GM23248 (cell line): ENCODE measurements at regions not wholly inside any gene's neighbourhood (a gene's known extent, or its start where the extent isn't known, plus 50 kb on each side); places are given as distances from the start of the nearest gene placed in this dataset.
A peak's percentile ranks its signal among the peaks of the same experiment; 100 is the strongest.

Experiments used
- DNase-seq: peaks from one replicate; pipeline ENCODE4 v3.0.0-alpha.2; 2015
- H2AFZ ChIP-seq: fragments of 200-600 bp; sonication (generic); 2 replicates; pipeline ENCODE4 v1.6.1; 2016; ENCODE audit warnings: antibody characterized with exemption
- H3F3A ChIP-seq: fragments of 200-600 bp; sonication (generic); 2 replicates; pipeline ENCODE4 v1.6.1; 2016; ENCODE audit warnings: mild to moderate bottlenecking, antibody characterized with exemption, mixed run types; ENCODE audit not compliant: insufficient read depth
- H3K27ac ChIP-seq: fragments of 200-600 bp; sonication (generic); 2 replicates; pipeline ENCODE4 v1.5.1; 2016; ENCODE audit warnings: mild to moderate bottlenecking
- H3K27me3 ChIP-seq: fragments of 200-600 bp; sonication (generic); replicated peaks from 2 replicates; pipeline ENCODE4 v1.6.1; 2016; ENCODE audit warnings: mild to moderate bottlenecking; ENCODE audit not compliant: insufficient read depth
- H3K36me3 ChIP-seq: fragments of 200-600 bp; sonication (generic); 2 replicates; pipeline ENCODE4 v1.6.1; 2016; ENCODE audit warnings: low read depth, mild to moderate bottlenecking
- H3K4me1 ChIP-seq: fragments of 200-600 bp; sonication (generic); 2 replicates; pipeline ENCODE4 v1.6.1; 2016; ENCODE audit warnings: mild to moderate bottlenecking; ENCODE audit not compliant: insufficient read depth
- H3K4me2 ChIP-seq: fragments of 200-600 bp; sonication (generic); one replicate; pipeline ENCODE4 v1.6.1; 2016; ENCODE audit warnings: mild to moderate bottlenecking; ENCODE audit not compliant: unreplicated experiment
- H3K4me3 ChIP-seq: fragments of 200-600 bp; sonication (generic); 2 replicates; pipeline ENCODE4 v1.5.1; 2016; ENCODE audit warnings: mild to moderate bottlenecking
- H3K79me2 ChIP-seq: fragments of 200-600 bp; sonication (generic); 2 replicates; pipeline ENCODE4 v1.6.1; 2016; ENCODE audit warnings: mild to moderate bottlenecking; ENCODE audit not compliant: insufficient read depth
- H3K9ac ChIP-seq: fragments of 200-600 bp; sonication (generic); 2 replicates; pipeline ENCODE4 v1.6.1; 2016; ENCODE audit warnings: mild to moderate bottlenecking
- H3K9me2 ChIP-seq: fragments of 200-600 bp; sonication (generic); 2 replicates; pipeline ENCODE4 v1.6.1; 2016; ENCODE audit warnings: mixed run types, mild to moderate bottlenecking, moderate library complexity; ENCODE audit not compliant: insufficient read depth
- H3K9me3 ChIP-seq: fragments of 200-600 bp; sonication (generic); one replicate; pipeline ENCODE4 v1.6.1; 2017; ENCODE audit warnings: low read depth
- H4K20me1 ChIP-seq: fragments of 200-600 bp; sonication (generic); 2 replicates; pipeline ENCODE4 v1.6.0; 2016; ENCODE audit not compliant: insufficient read depth
- EZH2 ChIP-seq: fragments of 200-600 bp; sonication (generic); IDR thresholded peaks from 2 replicates; pipeline ENCODE4 v1.6.1; 2018; ENCODE audit warnings: antibody characterized with exemption, mild to moderate bottlenecking; ENCODE audit not compliant: insufficient read depth, poor library complexity, severe bottlenecking
- EZH2phosphoT487 ChIP-seq: fragments of 200-600 bp; sonication (generic); IDR thresholded peaks from 2 replicates; pipeline ENCODE4 v1.6.1; 2018; ENCODE audit warnings: antibody characterized with exemption, moderate library complexity, mild to moderate bottlenecking, low read depth; ENCODE audit not compliant: insufficient read depth
- WGBS, 2 experiments: methylation state at CpG; one replicate each; pipeline ENCODE4 v1.1.6; 2015 to 2017; ENCODE audit warnings: low lambda C conversion rate in 2 of 2, low coverage in 1 of 2; ENCODE audit errors: missing lambda C conversion rate in 2 of 2; 5-methylcytosine and 5-hydroxymethylcytosine counted together
- in situ Hi-C: fragments of 300-500 bp; cut with MboI; formaldehyde crosslinking; loops from 2 replicates; pipeline ENCODE4 v1.15.0; 2020

DNA sequence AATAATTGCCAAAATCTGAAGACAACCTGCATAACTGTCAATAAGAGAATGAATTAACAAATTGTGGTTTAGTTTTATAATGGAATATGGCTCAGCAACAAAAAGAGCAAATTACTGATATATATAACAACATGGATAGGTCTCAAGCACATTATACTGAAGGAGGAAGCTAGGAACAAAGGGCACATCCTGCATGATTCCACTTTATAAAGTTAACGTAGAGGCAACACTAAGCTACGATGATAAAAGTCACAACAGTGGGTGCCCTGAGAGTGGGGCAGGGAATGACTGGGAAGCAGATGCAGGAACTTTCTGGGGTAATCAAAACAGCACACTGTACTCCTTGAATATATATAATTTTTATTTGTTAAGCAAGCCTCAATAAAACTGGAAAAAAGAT lies 165.2 kb downstream of the RMI1 start:
- no peak overlapping the region for H3K4me2 ChIP-seq
- 94 to 98% methylated on average over 2 of the region's 2 CpGs for WGBS, 2 experiments
- peaks cover 19% of the 10 kb centered on the region for H3F3A ChIP-seq
- H2AFZ ChIP-seq, result no peak overlapping the region
- H4K20me1 ChIP-seq, result no peaks in the 10 kb centered on the region
- DNase-seq, result no peak
- no peak overlapping the region for H3K4me3 ChIP-seq
- no peaks in the 10 kb centered on the region for H3K9me3 ChIP-seq
- peaks cover 21% of the 10 kb centered on the region for H3K4me1 ChIP-seq
- in situ Hi-C loops, result no loop called here
- no peaks in the 10 kb centered on the region for H3K9me2 ChIP-seq
- H3K9ac ChIP-seq, result no peak overlapping the region
- H3K27ac ChIP-seq, result no peak overlapping the region
- H3K79me2 ChIP-seq, result no peaks in the 10 kb centered on the region
- peaks cover 15% of the 10 kb centered on the region for H3K27me3 ChIP-seq
- no peaks in the 10 kb centered on the region for H3K36me3 ChIP-seq
- no peak for TF ChIP-seq EZH2
- TF ChIP-seq EZH2phosphoT487, result no peak

DNA sequence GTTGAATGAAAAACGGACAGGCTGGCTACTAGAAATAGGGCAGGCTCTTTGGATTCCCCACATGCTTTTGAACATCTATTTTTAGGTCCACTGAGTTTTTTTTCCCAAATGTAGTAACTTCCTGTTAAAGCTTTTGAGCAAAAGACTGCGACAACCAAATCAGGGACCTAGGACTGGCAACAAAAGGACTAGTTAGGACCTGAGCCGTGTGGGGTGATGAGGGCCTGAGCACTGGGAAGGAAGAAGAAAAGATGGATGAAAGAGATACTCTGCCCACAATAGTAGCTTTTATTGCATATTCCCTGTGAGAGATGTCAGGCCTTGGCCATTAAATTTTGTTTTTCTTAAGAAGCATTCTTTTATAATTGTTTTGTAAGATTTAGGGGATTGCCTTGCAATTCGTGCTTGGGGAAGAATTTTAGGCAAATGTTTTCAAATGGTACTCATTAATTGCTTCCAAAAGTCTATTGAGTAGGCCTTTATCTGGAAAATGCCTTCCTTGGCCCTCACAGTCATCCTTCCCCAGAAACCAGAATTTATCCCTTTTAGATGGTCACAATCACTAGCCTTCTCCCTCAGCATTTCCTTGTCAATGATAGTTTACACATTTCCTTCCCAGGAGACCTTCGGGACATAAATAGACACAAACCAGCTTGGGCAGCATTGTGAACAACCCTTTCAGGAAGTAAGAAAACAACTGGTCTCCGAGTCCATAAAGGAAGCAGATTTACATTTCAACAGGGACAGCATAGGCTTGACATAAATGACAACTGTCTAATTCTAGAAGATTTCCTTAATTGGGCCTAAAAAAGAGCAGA lies 166.5 kb downstream of the RMI1 start:
- Histone ChIP-seq H3K4me3 (no peak overlapping the region), H3K4me1 (peaks cover 18% of the 10 kb centered on the region), H3K36me3 (no peaks in the 10 kb centered on the region), H3K9me2 (no peaks in the 10 kb centered on the region), H3K27ac (peak overlapping the region; percentile 64), H3K27me3 (0 out of 2 replicates have a peak, but pooled peaks cover 2% of the 10 kb centered on the region), H3K4me2 (peak overlapping the region; percentile 49), H4K20me1 (no peaks in the 10 kb centered on the region), H3K79me2 (no peaks in the 10 kb centered on the region), H3F3A (peaks cover 19% of the 10 kb centered on the region), H3K9ac (peak overlapping the region; percentile 28), H2AFZ (peak overlapping the region; percentile 93), H3K9me3 (no peaks in the 10 kb centered on the region)
- TF ChIP-seq EZH2, result no peak
- no peak for TF ChIP-seq EZH2phosphoT487
- in situ Hi-C loops, result no loop called here
- DNase-seq, result peak; percentile 48
- 16 to 19% methylated on average over 6 of the region's 6 CpGs for WGBS, 2 experiments

DNA sequence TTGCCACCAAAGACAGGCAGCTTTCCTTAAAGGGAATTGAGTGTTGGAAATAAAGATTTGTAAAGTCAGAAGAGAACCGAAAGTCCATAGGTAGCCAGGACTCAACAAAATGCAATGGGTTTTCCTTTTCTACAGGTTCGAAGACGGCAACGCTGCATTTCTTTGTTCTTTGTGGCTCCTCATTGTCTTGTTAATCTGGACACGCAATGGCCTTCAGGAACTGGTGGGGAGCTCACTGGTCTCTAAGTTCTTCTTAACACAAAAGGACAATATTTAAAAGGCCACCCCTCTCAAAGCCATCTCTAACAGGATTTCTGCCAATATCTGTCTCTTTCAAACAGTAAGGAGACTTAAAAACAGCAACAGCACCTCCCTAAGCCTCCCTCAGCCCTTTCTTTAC lies 170.6 kb downstream of the RMI1 start:
- 95 to 97% methylated on average over 5 of the region's 5 CpGs for WGBS, 2 experiments
- in situ Hi-C loops, result no loop called here

DNA sequence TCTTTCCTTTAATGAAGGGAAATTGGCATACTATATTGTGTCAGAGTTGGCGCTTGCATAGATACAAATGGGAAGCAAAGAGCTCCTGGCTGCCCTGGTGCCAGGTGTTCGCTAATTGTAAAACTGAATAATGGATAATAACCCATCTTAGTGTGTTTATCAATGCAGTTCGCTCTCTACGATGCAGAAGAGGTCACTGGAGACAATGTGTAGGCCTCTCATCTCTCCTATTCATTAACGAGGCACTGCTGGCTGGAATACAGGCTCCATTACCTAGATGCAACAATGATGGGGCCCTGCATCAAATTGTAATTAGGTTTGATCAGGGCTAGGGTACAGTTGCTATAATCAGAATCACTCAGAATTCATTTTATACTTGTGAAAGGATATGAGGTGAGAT lies 171.0 kb downstream of the RMI1 start:
- H2AFZ ChIP-seq, result no peak overlapping the region
- no peak overlapping the region for H3K27ac ChIP-seq
- H3K9me3 ChIP-seq, result no peaks in the 10 kb centered on the region
- peaks cover 32% of the 10 kb centered on the region for H3K4me1 ChIP-seq
- H3K36me3 ChIP-seq, result no peaks in the 10 kb centered on the region
- H3K4me2 ChIP-seq, result no peak overlapping the region
- H3K79me2 ChIP-seq, result no peaks in the 10 kb centered on the region
- H3K4me3 ChIP-seq, result no peak overlapping the region
- TF ChIP-seq EZH2phosphoT487, result no peak
- TF ChIP-seq EZH2, result no peak
- H4K20me1 ChIP-seq, result no peaks in the 10 kb centered on the region
- no peaks in the 10 kb centered on the region for H3K9me2 ChIP-seq
- peaks cover 31% of the 10 kb centered on the region for H3F3A ChIP-seq
- H3K27me3 ChIP-seq, result no peaks in the 10 kb centered on the region
- DNase-seq, result no peak
- WGBS, 2 experiments, result 88 to 91% methylated on average over 5 of the region's 5 CpGs
- H3K9ac ChIP-seq, result no peak overlapping the region
- in situ Hi-C loops, result no loop called here

More for the DNA sequence above, 170.6 kb downstream of the RMI1 start:
- Histone ChIP-seq H3K4me1 (peaks cover 36% of the 10 kb centered on the region), H3K4me2 (no peak overlapping the region), H3K9me3 (no peaks in the 10 kb centered on the region), H4K20me1 (no peaks in the 10 kb centered on the region), H2AFZ (no peak overlapping the region), H3K27ac (no peak overlapping the region), H3K36me3 (no peaks in the 10 kb centered on the region), H3K79me2 (no peaks in the 10 kb centered on the region), H3K27me3 (no peaks in the 10 kb centered on the region), H3K9me2 (no peaks in the 10 kb centered on the region), H3K9ac (no peak overlapping the region), H3F3A (peaks cover 36% of the 10 kb centered on the region), H3K4me3 (no peak overlapping the region)
- TF ChIP-seq EZH2 (no peak), EZH2phosphoT487 (no peak)
- no peak for DNase-seq

DNA sequence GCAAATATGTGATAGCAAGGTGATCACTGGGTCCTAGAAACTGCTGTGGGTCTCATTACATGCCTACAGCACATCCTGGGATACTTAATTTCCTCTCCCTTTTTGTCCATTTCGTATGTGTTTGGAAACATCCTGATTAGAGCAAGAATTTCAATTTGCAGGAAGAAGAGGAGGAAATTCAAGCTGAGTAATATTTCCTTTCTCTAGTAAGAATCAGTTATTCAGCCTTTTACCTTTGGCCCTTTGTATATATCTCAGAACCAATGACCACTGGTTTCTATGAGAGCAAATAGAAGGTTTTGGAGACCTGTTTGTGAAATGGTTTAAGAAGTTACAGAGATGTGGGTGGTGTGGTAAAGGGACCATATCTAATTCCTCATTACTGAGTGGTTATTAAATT lies 171.6 kb downstream of the RMI1 start:
- in situ Hi-C loops, result no loop called here
- no peak overlapping the region for H3K9ac ChIP-seq
- H2AFZ ChIP-seq, result 0 out of 2 replicates have a peak overlapping the region, but pooled peaks have one; percentile 6
- no peaks in the 10 kb centered on the region for H3K36me3 ChIP-seq
- no peaks in the 10 kb centered on the region for H3K79me2 ChIP-seq
- H3K9me2 ChIP-seq, result no peaks in the 10 kb centered on the region
- DNase-seq, result no peak
- H4K20me1 ChIP-seq, result no peaks in the 10 kb centered on the region
- no peak overlapping the region for H3K4me2 ChIP-seq
- peaks cover 26% of the 10 kb centered on the region for H3F3A ChIP-seq
- WGBS, 2 experiments, result 74 to 85% methylated on average over 1 of the region's 1 CpG
- peaks cover 27% of the 10 kb centered on the region for H3K4me1 ChIP-seq
- no peak overlapping the region for H3K4me3 ChIP-seq
- TF ChIP-seq EZH2phosphoT487 (no peak), EZH2 (no peak)
- H3K27me3 ChIP-seq, result no peaks in the 10 kb centered on the region
- no peaks in the 10 kb centered on the region for H3K9me3 ChIP-seq
- H3K27ac ChIP-seq, result no peak overlapping the region
